HK-2 (cell line): ENCODE measurements at regions not wholly inside any gene's neighbourhood (a gene's known extent, or its start where the extent isn't known, plus 50 kb on each side); places are given as distances from the start of the nearest gene placed in this dataset.
"Not testable (repeated sequence)": the region's sequence is repeated elsewhere in the genome, so short reads cannot be mapped to it uniquely, and the experiment has no call there.

Experiments
- DNase-seq: peaks from one replicate; pipeline ENCODE4 v3.0.0-alpha.2; 2018; ENCODE audit not compliant: unreplicated experiment

DNA sequence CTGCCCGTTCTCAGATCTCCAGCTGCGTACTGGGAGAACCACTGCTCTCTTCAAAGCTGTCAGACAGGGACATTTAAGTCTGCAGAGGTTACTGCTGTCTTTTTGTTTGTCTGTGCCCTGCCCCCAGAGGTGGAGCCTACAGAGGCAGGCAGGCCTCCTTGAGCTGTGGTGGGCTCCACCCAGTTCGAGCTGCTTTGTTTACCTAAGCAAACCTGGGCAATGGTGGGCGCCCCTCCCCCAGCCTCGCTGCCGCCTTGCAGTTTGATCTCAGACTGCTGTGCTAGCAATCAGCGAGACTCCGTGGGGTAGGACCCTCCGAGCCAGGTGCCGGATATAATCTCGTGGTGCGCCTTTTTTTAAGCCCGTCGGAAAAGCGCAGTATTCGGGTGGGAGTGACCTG is 66.2 kb upstream of the GPR141 start:
- not testable (repeated sequence) for DNase-seq

- no peak for DNase-seq
These were observed 50.5 kb upstream of the GPR141 start for GRCh38 chr7:37633048-37633447.
